ENCODE measurements at regions not wholly inside any gene's neighbourhood (a gene's known extent, or its start where the extent isn't known, plus 50 kb on each side); places are given as distances from the start of the nearest gene placed in this dataset.

- TF ChIP-seq STAT1 (IDR thresholded peaks at IDR 0.05; ENCODE audit: unreplicated experiment) (no peak), CTCF (conservative IDR thresholded peaks at IDR 0.05; ENCODE audit: low read depth in 2 of 2) (no peak), ZNF331 (CRISPR knock-in tag; IDR thresholded peaks at IDR 0.05; ENCODE audit: low read depth) (no peak), ZNF114 (CRISPR knock-in tag; IDR thresholded peaks at IDR 0.05) (no peak), ETS1 (IDR thresholded peaks at IDR 0.05) (no peak)
These were observed 441.5 kb downstream of the DNAH5 start (continued) for GRCh38 chr5:13503017-13503416.

GRCh38 chr5:13501176-13501575 lies 443.3 kb downstream of the DNAH5 start:
- no peaks in the 10 kb centered on the region for H3K27me3 ChIP-seq (ENCODE audit: insufficient read depth)
- no peak for ATAC-seq
- H3K27me3 Mint-ChIP-seq (ENCODE audit: insufficient read depth, low read depth, poor library complexity) = no peaks in the 10 kb centered on the region

More at GRCh38 chr5:13501176-13501575, 443.3 kb downstream of the DNAH5 start:
- no peak for DNase-seq (ENCODE audit: low spot score)
- no peak for TF ChIP-seq EZH2 (IDR thresholded peaks at IDR 0.05; ENCODE audit: low read depth, unreplicated experiment)
- peak; percentile 33 to 46; a peak in 3 of 4 replicates for TF ChIP-seq CTCF (conservative IDR thresholded peaks at IDR 0.05; ENCODE audit: low read depth in 2 of 2)
- Histone ChIP-seq H3K4me2 (no peak overlapping the region), H3K4me3 (no peak overlapping the region), H3K27ac (ENCODE audit: low read depth) (no peak overlapping the region), H3K9me2 (ENCODE audit: insufficient read depth) (0 out of 2 replicates have a peak, but pooled peaks cover 5% of the 10 kb centered on the region), H3F3A (replicated peaks; ENCODE audit: low read depth) (no peaks in the 10 kb centered on the region), H3K4me1 (ENCODE audit: insufficient read depth) (no peaks in the 10 kb centered on the region), H2AFZ (no peak overlapping the region), H3K79me2 (replicated peaks; ENCODE audit: insufficient read depth) (no peaks in the 10 kb centered on the region), H3K36me3 (ENCODE audit: insufficient read depth) (no peaks in the 10 kb centered on the region), H4K20me1 (replicated peaks; ENCODE audit: insufficient read depth) (no peaks in the 10 kb centered on the region)
- no peaks in the 10 kb centered on the region for H3K9me3 Mint-ChIP-seq
- no peaks in the 10 kb centered on the region for H3K36me3 Mint-ChIP-seq (ENCODE audit: low read depth)
- no peaks in the 10 kb centered on the region; the same call in 2 of the 3 replicates for H3K4me1 Mint-ChIP-seq
- H3K4me3 Mint-ChIP-seq = no peak overlapping the region
- no peak overlapping the region for H3K27ac Mint-ChIP-seq

Measured in GM23338 (cell line).